ENCODE measurements at regions not wholly inside any gene's neighbourhood (a gene's known extent, or its start where the extent isn't known, plus 50 kb on each side); places are given as distances from the start of the nearest gene placed in this dataset.
"Not testable (repeated sequence)": the region's sequence is repeated elsewhere in the genome, so short reads cannot be mapped to it uniquely, and the experiment has no call there.

DNA sequence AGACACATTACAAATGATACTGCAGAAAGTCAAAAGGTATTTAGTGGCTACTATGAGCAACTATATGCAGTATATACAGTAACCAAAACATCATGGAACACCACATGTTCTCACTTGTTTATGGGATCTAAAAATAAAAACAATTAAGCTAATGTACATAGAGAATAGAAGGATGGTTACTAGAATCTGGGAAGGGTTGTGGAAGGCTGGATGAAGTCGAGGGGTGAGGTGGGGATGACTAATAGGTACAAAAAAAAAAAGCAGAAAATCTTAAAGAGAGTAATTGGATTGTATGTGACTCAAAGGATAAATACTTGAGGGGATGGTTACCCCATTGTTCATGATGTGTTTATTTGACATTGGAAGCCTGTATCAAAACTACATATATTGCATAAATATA, 848.8 kb upstream of the GBE1 start:
- DNase-seq = no peak
- no peak overlapping the region for H3K4me3 Mint-ChIP-seq
- CTCF ChIA-PET = no interaction called here
- H3K9me3 Mint-ChIP-seq = peaks cover 17% of the 10 kb centered on the region
- H3K4me1 Mint-ChIP-seq (ENCODE audit: low read depth) = no peaks in the 10 kb centered on the region
- no peaks in the 10 kb centered on the region for H3K36me3 Mint-ChIP-seq (ENCODE audit: low read depth)
- intact Hi-C loops (cut with micrococcal nuclease) = no loop called here
- no peak overlapping the region for H3K27ac Mint-ChIP-seq
- no peaks in the 10 kb centered on the region for H3K27me3 Mint-ChIP-seq (ENCODE audit: low read depth)

- DNase-seq = no peak
- Mint-ChIP-seq H3K4me1 (ENCODE audit: low read depth) (no peaks in the 10 kb centered on the region), H3K9me3 (peaks cover 15% of the 10 kb centered on the region), H3K27me3 (ENCODE audit: low read depth) (no peaks in the 10 kb centered on the region), H3K4me3 (no peak overlapping the region), H3K36me3 (ENCODE audit: low read depth) (no peaks in the 10 kb centered on the region), H3K27ac (no peak overlapping the region)
- CTCF ChIA-PET = no interaction called here
- intact Hi-C loops (cut with micrococcal nuclease) = no loop called here
Observed at GRCh38 chr3:82607391-82607790, 845.9 kb upstream of the GBE1 start.

GRCh38 chr3:82596805-82597204, 835.4 kb upstream of the GBE1 start:
- no peak overlapping the region for H3K27ac Mint-ChIP-seq
- intact Hi-C loops (cut with micrococcal nuclease) = no loop called here
- H3K4me1 Mint-ChIP-seq (ENCODE audit: low read depth) = no peaks in the 10 kb centered on the region
- CTCF ChIA-PET = no interaction called here
- H3K36me3 Mint-ChIP-seq (ENCODE audit: low read depth) = no peaks in the 10 kb centered on the region
- no peak for DNase-seq
- H3K4me3 Mint-ChIP-seq = no peak overlapping the region
- H3K27me3 Mint-ChIP-seq (ENCODE audit: low read depth) = no peaks in the 10 kb centered on the region
- peaks cover 13% of the 10 kb centered on the region for H3K9me3 Mint-ChIP-seq

- DNase-seq = no peak
- H3K27me3 Mint-ChIP-seq (ENCODE audit: low read depth) = no peaks in the 10 kb centered on the region
- peaks cover 13% of the 10 kb centered on the region for H3K9me3 Mint-ChIP-seq
- H3K4me3 Mint-ChIP-seq = no peak overlapping the region
- intact Hi-C loops (cut with micrococcal nuclease) = no loop called here
- no peaks in the 10 kb centered on the region for H3K4me1 Mint-ChIP-seq (ENCODE audit: low read depth)
- H3K27ac Mint-ChIP-seq = no peak overlapping the region
- no peaks in the 10 kb centered on the region for H3K36me3 Mint-ChIP-seq (ENCODE audit: low read depth)
- CTCF ChIA-PET = no interaction called here
Observed at GRCh38 chr3:82595530-82595929, 834.1 kb upstream of the GBE1 start.

DNA sequence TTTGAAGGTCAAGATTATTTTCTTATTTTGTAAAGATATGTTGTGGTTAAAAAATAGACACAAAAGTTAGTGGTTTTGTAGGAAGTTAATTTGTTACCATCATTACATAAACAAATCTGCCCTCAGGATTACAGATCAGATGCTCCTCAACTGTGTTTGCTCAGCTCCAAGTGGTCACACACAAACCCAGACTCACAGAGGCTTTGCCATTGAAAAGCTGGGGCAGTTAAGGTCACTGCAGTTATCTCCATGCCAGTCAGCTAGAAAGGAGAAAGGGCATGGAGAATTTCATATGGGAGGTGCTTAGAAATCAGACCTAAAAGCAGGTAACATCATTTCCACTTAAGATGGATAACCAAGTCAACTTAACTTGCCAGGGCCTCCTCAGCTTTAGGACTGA, 825.7 kb upstream of the GBE1 start:
- H3K36me3 Mint-ChIP-seq (ENCODE audit: low read depth) = no peaks in the 10 kb centered on the region
- DNase-seq = no peak
- H3K27ac Mint-ChIP-seq = no peak overlapping the region
- no peak overlapping the region for H3K4me3 Mint-ChIP-seq
- no peaks in the 10 kb centered on the region for H3K4me1 Mint-ChIP-seq (ENCODE audit: low read depth)
- H3K27me3 Mint-ChIP-seq (ENCODE audit: low read depth) = no peaks in the 10 kb centered on the region
- intact Hi-C loops (cut with micrococcal nuclease) = no loop called here
- H3K9me3 Mint-ChIP-seq = peaks cover 3% of the 10 kb centered on the region
- CTCF ChIA-PET = no interaction called here

DNA sequence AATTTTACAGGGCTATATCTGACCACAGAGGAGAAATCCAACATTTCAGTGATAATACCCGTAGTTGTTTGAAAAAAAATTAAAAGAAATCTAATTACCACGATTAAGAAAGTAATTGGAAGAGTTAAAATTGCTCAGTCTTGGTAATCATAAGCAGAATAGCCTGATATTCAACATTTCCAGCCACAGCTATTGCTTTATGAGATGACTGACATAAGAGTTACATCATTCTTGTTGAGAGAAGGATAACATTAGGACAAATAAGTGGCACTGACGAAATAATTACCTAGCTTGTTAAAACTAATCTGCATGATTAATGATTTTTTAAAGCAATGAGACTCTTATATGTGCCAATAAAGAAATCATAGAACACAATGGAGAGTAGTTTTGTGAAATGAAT, 825.0 kb upstream of the GBE1 start:
- no peaks in the 10 kb centered on the region for H3K27me3 Mint-ChIP-seq (ENCODE audit: low read depth)
- H3K27ac Mint-ChIP-seq = no peak overlapping the region
- intact Hi-C loops (cut with micrococcal nuclease) = no loop called here
- no peak overlapping the region for H3K4me3 Mint-ChIP-seq
- DNase-seq = no peak
- peaks cover 3% of the 10 kb centered on the region for H3K9me3 Mint-ChIP-seq
- CTCF ChIA-PET = no interaction called here
- H3K4me1 Mint-ChIP-seq (ENCODE audit: low read depth) = no peaks in the 10 kb centered on the region
- H3K36me3 Mint-ChIP-seq (ENCODE audit: low read depth) = no peaks in the 10 kb centered on the region

GRCh38 chr3:82586002-82586401, 824.6 kb upstream of the GBE1 start:
- H3K36me3 Mint-ChIP-seq (ENCODE audit: low read depth); intact Hi-C loops (cut with micrococcal nuclease); H3K27me3 Mint-ChIP-seq (ENCODE audit: low read depth); H3K27ac Mint-ChIP-seq; H3K4me3 Mint-ChIP-seq; H3K4me1 Mint-ChIP-seq (ENCODE audit: low read depth); H3K9me3 Mint-ChIP-seq; CTCF ChIA-PET; DNase-seq: not testable (repeated sequence)

- intact Hi-C loops (cut with micrococcal nuclease); DNase-seq; H3K9me3 Mint-ChIP-seq; H3K27ac Mint-ChIP-seq; H3K27me3 Mint-ChIP-seq (ENCODE audit: low read depth); H3K36me3 Mint-ChIP-seq (ENCODE audit: low read depth); H3K4me3 Mint-ChIP-seq; CTCF ChIA-PET; H3K4me1 Mint-ChIP-seq (ENCODE audit: low read depth): not testable (repeated sequence)
Observed at GRCh38 chr3:82585591-82585990, 824.1 kb upstream of the GBE1 start.

DNA sequence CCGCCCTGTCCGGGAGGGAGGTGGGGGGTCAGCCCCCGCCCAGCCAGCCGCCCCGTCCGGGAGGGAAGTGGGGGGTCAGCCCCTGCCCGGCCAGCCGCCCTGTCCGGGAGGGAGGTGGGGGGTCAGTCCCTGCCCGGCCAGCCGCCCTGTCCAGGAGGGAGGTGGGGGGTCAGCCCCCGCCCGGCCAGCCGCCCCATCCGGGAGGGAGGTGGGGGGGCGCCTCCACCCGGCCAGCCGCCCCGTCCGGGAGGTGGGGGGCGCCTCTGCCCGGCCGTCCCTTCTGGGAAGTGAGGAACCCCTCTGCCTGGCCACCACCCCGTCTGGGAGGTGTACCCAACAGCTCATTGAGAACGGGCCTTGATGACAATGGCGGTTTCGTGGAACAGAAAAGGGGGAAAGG, 823.4 kb upstream of the GBE1 start:
- H3K9me3 Mint-ChIP-seq; H3K4me1 Mint-ChIP-seq (ENCODE audit: low read depth); H3K27ac Mint-ChIP-seq; DNase-seq; H3K4me3 Mint-ChIP-seq; CTCF ChIA-PET; H3K27me3 Mint-ChIP-seq (ENCODE audit: low read depth); intact Hi-C loops (cut with micrococcal nuclease); H3K36me3 Mint-ChIP-seq (ENCODE audit: low read depth): not testable (repeated sequence)

GRCh38 chr3:82584415-82584814, 823.0 kb upstream of the GBE1 start:
- H3K4me3 Mint-ChIP-seq; DNase-seq; H3K9me3 Mint-ChIP-seq; H3K36me3 Mint-ChIP-seq (ENCODE audit: low read depth); H3K27me3 Mint-ChIP-seq (ENCODE audit: low read depth); H3K27ac Mint-ChIP-seq; H3K4me1 Mint-ChIP-seq (ENCODE audit: low read depth); CTCF ChIA-PET; intact Hi-C loops (cut with micrococcal nuclease): not testable (repeated sequence)

DNA sequence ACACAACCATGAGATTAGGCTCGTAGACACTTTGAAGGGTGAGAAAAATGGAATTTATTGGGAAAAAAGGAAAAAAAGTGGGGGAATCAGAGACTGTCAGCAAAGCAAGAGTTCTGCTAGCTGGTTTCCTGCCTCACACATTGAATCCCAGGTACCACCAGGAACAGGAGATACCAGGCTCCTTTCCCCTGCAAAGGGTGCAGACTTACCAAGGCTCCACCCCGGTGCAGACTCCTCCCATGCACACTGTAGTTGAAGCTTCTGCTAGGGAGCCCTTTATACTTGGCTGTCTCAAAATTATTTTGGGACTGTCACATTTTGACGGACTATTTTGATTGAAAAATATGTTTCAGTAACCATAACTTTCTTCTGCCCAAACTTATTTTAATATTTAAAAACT, 819.9 kb upstream of the GBE1 start:
- H3K4me3 Mint-ChIP-seq = no peak overlapping the region

DNA sequence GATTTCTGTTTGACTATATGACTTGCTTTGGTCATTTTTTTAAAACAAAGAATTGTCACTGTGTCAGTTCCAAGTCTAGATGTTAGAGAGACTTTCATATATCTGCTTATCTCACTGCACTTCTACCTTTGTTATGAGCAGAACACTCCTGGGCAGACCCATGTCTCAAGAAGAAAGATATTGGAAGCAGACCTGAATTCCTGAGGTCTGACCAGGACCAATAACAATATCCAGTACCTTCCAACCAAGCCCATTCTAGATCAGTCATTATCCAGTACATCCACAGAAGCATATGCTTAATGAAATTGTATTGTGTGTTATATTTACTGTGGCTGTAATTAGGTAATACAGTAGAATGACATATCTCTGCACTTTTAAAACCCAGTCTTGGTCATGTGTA, 811.3 kb upstream of the GBE1 start:
- CTCF ChIA-PET = no interaction called here
- H3K4me1 Mint-ChIP-seq (ENCODE audit: low read depth) = no peaks in the 10 kb centered on the region
- H3K9me3 Mint-ChIP-seq = peaks cover 2% of the 10 kb centered on the region
- H3K4me3 Mint-ChIP-seq = no peak overlapping the region
- DNase-seq = no peak
- intact Hi-C loops (cut with micrococcal nuclease) = no loop called here
- H3K36me3 Mint-ChIP-seq (ENCODE audit: low read depth) = no peaks in the 10 kb centered on the region
- no peaks in the 10 kb centered on the region for H3K27me3 Mint-ChIP-seq (ENCODE audit: low read depth)
- no peak overlapping the region for H3K27ac Mint-ChIP-seq

More for the DNA sequence above, 819.9 kb upstream of the GBE1 start:
- Mint-ChIP-seq H3K4me1 (ENCODE audit: low read depth) (no peaks in the 10 kb centered on the region), H3K36me3 (ENCODE audit: low read depth) (no peaks in the 10 kb centered on the region), H3K9me3 (peaks cover 3% of the 10 kb centered on the region), H3K27ac (no peak overlapping the region), H3K27me3 (ENCODE audit: low read depth) (no peaks in the 10 kb centered on the region)
- no peak for DNase-seq
- intact Hi-C loops (cut with micrococcal nuclease) = no loop called here
- CTCF ChIA-PET = no interaction called here

- Mint-ChIP-seq H3K36me3 (ENCODE audit: low read depth) (no peaks in the 10 kb centered on the region), H3K4me3 (no peak overlapping the region), H3K9me3 (peaks cover 4% of the 10 kb centered on the region), H3K27me3 (ENCODE audit: low read depth) (no peaks in the 10 kb centered on the region), H3K27ac (no peak overlapping the region), H3K4me1 (ENCODE audit: low read depth) (no peaks in the 10 kb centered on the region)
- no peak for DNase-seq
- intact Hi-C loops (cut with micrococcal nuclease) = no loop called here
- CTCF ChIA-PET = no interaction called here
Observed at GRCh38 chr3:82568776-82569338, 807.4 kb upstream of the GBE1 start.

DNA sequence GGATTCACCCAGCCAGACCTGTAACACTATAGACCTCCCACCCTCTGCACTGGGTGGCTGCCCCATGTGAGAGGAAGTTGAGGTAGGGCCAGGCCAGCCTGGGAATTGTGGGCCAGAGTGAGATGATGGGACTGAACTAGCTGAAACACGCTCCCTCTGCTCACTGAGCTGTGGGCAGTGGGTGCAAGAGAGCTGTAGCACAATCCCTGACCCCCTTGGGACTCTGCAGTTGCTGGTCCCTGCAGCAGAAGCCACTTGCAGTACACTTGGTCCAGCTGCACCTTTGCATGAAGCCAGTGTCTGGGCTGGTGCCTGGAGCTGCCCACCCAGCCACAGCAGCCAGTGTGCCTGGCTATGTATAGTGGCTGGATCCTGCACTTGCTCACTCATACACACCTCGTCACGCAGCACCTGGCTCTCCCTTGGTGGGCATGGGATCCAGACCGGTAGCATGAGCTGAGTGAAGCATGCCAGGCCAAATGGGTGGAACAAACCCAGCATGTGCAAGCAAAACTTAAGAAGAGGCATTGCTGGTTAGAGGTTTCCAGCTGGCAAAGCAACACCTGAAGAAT, 805.7 kb upstream of the GBE1 start:
- Mint-ChIP-seq H3K36me3 (ENCODE audit: low read depth) (no peaks in the 10 kb centered on the region), H3K4me1 (ENCODE audit: low read depth) (no peaks in the 10 kb centered on the region), H3K4me3 (no peak overlapping the region), H3K9me3 (peaks cover 4% of the 10 kb centered on the region), H3K27ac (no peak overlapping the region), H3K27me3 (ENCODE audit: low read depth) (no peaks in the 10 kb centered on the region)
- intact Hi-C loops (cut with micrococcal nuclease) = no loop called here
- CTCF ChIA-PET = no interaction called here
- no peak for DNase-seq

All from activated naive CD4-positive, alpha-beta T cell treated with anti-CD3 and anti-CD28 coated beads for 36 hours (primary cell).